Liver (tissue), 8 donors: ENCODE measurements at regions not wholly inside any gene's neighbourhood (a gene's known extent, or its start where the extent isn't known, plus 50 kb on each side); places are given as distances from the start of the nearest gene placed in this dataset.

Source experiments
- DNase-seq: peaks from one replicate; pipeline ENCODE4 v3.0.0-alpha.2; 2017; ENCODE audit warnings: low spot score
- H3K27ac ChIP-seq, 2 donors: one replicate each; pipeline ENCODE4 v1.7.0; 2013; ENCODE audit warnings: inconsistent platforms in 2 of 2, low read length in 2 of 2, control low read depth in 1 of 2, low read depth in 1 of 2, mild to moderate bottlenecking in 1 of 2
- H3K27me3 ChIP-seq, 4 donors: one replicate each; pipeline versions ENCODE4 v1.6.1 to v1.7.0; 2013; ENCODE audit warnings: low read length in 3 of 4, inconsistent platforms in 1 of 4, mild to moderate bottlenecking in 1 of 4, moderate library complexity in 1 of 4; ENCODE audit not compliant: control insufficient read depth in 4 of 4, insufficient read depth in 4 of 4
- H3K36me3 ChIP-seq, 4 donors: one replicate each; pipeline versions ENCODE4 v1.6.1 to v1.7.0; 2013; ENCODE audit warnings: low read length in 3 of 4, mild to moderate bottlenecking in 3 of 4, low read depth in 1 of 4, moderate library complexity in 1 of 4; ENCODE audit not compliant: control insufficient read depth in 4 of 4, insufficient read depth in 3 of 4
- H3K4me1 ChIP-seq, 4 donors: one replicate each; pipeline versions ENCODE4 v1.6.1 to v1.7.0; 2013; ENCODE audit warnings: low read length in 3 of 4, mild to moderate bottlenecking in 3 of 4, moderate library complexity in 1 of 4; ENCODE audit not compliant: control insufficient read depth in 4 of 4, insufficient read depth in 4 of 4
- H3K4me3 ChIP-seq, 3 donors: one replicate each; pipeline versions ENCODE4 v1.6.1 to v1.7.0; 2013; ENCODE audit warnings: low read length in 3 of 3, control low read depth in 1 of 3, low read depth in 1 of 3, mild to moderate bottlenecking in 1 of 3
- H3K9ac ChIP-seq, 2 donors: one replicate each; pipeline ENCODE4 v1.7.0; 2013; ENCODE audit warnings: low read length in 2 of 2, mild to moderate bottlenecking in 2 of 2, moderate library complexity in 2 of 2, control low read depth in 1 of 2, low read depth in 1 of 2
- H3K9me3 ChIP-seq, 4 donors: one replicate each; pipeline versions ENCODE4 v1.6.1 to v1.7.0; 2013; ENCODE audit warnings: low read length in 3 of 4; ENCODE audit not compliant: control insufficient read depth in 4 of 4
- FOXA1 ChIP-seq: IDR thresholded peaks from 2 replicates; pipeline ENCODE4 v1.6.1; 2016; ENCODE audit warnings: antibody characterized with exemption
- FOXA2 ChIP-seq: IDR thresholded peaks from 2 replicates; pipeline ENCODE4 v1.6.1; 2016; ENCODE audit warnings: antibody characterized with exemption
- GABPA ChIP-seq, 2 donors: IDR thresholded peaks in 1 of 2; conservative IDR thresholded peaks in 1 of 2; 2 replicates each; pipeline ENCODE4 v1.6.1; 2016; ENCODE audit warnings: antibody characterized with exemption in 2 of 2, mild to moderate bottlenecking in 1 of 2, moderate library complexity in 1 of 2
- HNF4A ChIP-seq, 2 donors: conservative IDR thresholded peaks; 2 replicates each; pipeline ENCODE4 v1.6.1; 2016; ENCODE audit warnings: antibody characterized with exemption in 2 of 2, mild to moderate bottlenecking in 2 of 2
- HNF4G ChIP-seq: IDR thresholded peaks from 2 replicates; pipeline ENCODE4 v1.6.1; 2016; ENCODE audit warnings: antibody characterized with exemption
- JUND ChIP-seq, 2 donors: IDR thresholded peaks; 2 replicates each; pipeline ENCODE4 v1.6.1; 2016; ENCODE audit warnings: antibody characterized with exemption in 2 of 2
- NR2F2 ChIP-seq: IDR thresholded peaks from 2 replicates; pipeline ENCODE4 v1.6.1; 2016; ENCODE audit warnings: antibody characterized with exemption
- RAD21 ChIP-seq, 2 donors: IDR thresholded peaks; 2 replicates each; pipeline ENCODE4 v1.6.1; 2016; ENCODE audit warnings: antibody characterized with exemption in 2 of 2, mild to moderate bottlenecking in 2 of 2
- RXRA ChIP-seq, 2 donors: IDR thresholded peaks; 2 replicates each; pipeline ENCODE4 v1.6.1; 2017 to 2018; ENCODE audit warnings: antibody characterized with exemption in 2 of 2, mild to moderate bottlenecking in 1 of 2
- YY1 ChIP-seq: IDR thresholded peaks from 2 replicates; pipeline ENCODE4 v1.6.1; 2016; ENCODE audit warnings: antibody characterized with exemption, mild to moderate bottlenecking
- WGBS: extraction: QIAGEN DNeasy Blood & Tissue Kit; methylation state at CpG from one replicate; pipeline ENCODE4 v1.1.7; 2013; 5-methylcytosine and 5-hydroxymethylcytosine counted together
- TF ChIP-seq, protein P1 (sequence below): IDR thresholded peaks from 2 replicates; pipeline ENCODE4 v1.6.1; 2016; ENCODE audit warnings: antibody characterized with exemption
- TF ChIP-seq, protein P2 (sequence below): fragments of 150-350 bp; IDR thresholded peaks from 2 replicates; pipeline ENCODE4 v1.5.1; 2017; ENCODE audit warnings: improper control_type of control experiment, low read depth, low read length; ENCODE audit not compliant: missing input control
- TF ChIP-seq, protein P3 (sequence below): IDR thresholded peaks from 2 replicates; pipeline ENCODE4 v1.6.1; 2016; ENCODE audit warnings: antibody characterized with exemption, mild to moderate bottlenecking
- TF ChIP-seq, protein P4 (sequence below): IDR thresholded peaks from 2 replicates; pipeline ENCODE4 v1.6.1; 2016; ENCODE audit warnings: antibody characterized with exemption
- donor health status: healthy.
- donor health status: healthy.
- donor health status: healthy.
- donor health status: healthy.
- donor health status: healthy.

DNA sequence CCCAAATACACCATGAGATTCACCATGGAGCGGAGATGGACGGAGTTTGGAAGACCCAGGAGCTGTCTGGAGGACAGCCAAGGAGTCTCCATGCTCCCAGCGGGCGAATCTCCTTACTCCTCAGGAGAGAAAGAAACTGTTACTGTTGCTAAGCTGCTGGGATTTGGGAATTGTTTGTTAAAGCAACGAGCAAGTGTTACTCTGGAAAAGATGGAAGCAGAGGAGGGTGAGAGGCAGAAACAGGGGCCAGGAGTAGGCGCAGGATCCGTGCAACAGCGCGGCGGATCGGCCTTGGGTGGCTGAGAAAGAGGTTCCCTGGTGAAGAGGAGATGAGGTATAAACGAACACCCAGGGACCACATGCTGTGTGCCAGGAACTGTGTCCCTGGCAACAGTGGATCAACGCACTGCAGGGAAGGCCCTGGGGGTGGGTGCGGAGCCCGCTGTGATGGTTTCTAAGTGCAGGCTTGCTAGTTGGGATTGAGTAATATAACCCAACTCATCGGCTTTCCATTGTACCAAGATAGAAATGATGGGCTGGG, 1436.4 kb downstream of the BRD1 start:
- TF ChIP-seq, protein P1, sequence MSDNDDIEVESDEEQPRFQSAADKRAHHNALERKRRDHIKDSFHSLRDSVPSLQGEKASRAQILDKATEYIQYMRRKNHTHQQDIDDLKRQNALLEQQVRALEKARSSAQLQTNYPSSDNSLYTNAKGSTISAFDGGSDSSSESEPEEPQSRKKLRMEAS = no peak
- TF ChIP-seq, protein P2, sequence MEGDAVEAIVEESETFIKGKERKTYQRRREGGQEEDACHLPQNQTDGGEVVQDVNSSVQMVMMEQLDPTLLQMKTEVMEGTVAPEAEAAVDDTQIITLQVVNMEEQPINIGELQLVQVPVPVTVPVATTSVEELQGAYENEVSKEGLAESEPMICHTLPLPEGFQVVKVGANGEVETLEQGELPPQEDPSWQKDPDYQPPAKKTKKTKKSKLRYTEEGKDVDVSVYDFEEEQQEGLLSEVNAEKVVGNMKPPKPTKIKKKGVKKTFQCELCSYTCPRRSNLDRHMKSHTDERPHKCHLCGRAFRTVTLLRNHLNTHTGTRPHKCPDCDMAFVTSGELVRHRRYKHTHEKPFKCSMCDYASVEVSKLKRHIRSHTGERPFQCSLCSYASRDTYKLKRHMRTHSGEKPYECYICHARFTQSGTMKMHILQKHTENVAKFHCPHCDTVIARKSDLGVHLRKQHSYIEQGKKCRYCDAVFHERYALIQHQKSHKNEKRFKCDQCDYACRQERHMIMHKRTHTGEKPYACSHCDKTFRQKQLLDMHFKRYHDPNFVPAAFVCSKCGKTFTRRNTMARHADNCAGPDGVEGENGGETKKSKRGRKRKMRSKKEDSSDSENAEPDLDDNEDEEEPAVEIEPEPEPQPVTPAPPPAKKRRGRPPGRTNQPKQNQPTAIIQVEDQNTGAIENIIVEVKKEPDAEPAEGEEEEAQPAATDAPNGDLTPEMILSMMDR = no peak
- TF ChIP-seq JUND (IDR thresholded peaks at IDR 0.05) (no peak), GABPA (IDR thresholded peaks at IDR 0.05 in 1 of 2, conservative IDR thresholded peaks at IDR 0.05 in 1 of 2) (no peak), RXRA (IDR thresholded peaks at IDR 0.05) (no peak), FOXA1 (no peak), HNF4A (conservative IDR thresholded peaks at IDR 0.05) (no peak), RAD21 (IDR thresholded peaks at IDR 0.05) (no peak), NR2F2 (no peak)
- TF ChIP-seq, protein P3, sequence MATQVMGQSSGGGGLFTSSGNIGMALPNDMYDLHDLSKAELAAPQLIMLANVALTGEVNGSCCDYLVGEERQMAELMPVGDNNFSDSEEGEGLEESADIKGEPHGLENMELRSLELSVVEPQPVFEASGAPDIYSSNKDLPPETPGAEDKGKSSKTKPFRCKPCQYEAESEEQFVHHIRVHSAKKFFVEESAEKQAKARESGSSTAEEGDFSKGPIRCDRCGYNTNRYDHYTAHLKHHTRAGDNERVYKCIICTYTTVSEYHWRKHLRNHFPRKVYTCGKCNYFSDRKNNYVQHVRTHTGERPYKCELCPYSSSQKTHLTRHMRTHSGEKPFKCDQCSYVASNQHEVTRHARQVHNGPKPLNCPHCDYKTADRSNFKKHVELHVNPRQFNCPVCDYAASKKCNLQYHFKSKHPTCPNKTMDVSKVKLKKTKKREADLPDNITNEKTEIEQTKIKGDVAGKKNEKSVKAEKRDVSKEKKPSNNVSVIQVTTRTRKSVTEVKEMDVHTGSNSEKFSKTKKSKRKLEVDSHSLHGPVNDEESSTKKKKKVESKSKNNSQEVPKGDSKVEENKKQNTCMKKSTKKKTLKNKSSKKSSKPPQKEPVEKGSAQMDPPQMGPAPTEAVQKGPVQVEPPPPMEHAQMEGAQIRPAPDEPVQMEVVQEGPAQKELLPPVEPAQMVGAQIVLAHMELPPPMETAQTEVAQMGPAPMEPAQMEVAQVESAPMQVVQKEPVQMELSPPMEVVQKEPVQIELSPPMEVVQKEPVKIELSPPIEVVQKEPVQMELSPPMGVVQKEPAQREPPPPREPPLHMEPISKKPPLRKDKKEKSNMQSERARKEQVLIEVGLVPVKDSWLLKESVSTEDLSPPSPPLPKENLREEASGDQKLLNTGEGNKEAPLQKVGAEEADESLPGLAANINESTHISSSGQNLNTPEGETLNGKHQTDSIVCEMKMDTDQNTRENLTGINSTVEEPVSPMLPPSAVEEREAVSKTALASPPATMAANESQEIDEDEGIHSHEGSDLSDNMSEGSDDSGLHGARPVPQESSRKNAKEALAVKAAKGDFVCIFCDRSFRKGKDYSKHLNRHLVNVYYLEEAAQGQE = no peak
- TF ChIP-seq, protein P4, sequence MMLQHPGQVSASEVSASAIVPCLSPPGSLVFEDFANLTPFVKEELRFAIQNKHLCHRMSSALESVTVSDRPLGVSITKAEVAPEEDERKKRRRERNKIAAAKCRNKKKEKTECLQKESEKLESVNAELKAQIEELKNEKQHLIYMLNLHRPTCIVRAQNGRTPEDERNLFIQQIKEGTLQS = no peak
- Histone ChIP-seq H3K36me3 (no peaks in the 10 kb centered on the region), H3K4me3 (no peak overlapping the region), H3K27ac (no peak overlapping the region), H3K9ac (no peak overlapping the region), H3K4me1 (no peaks in the 10 kb centered on the region), H3K9me3 (no peaks in the 10 kb centered on the region), H3K27me3 (no peaks in the 10 kb centered on the region)
- DNase-seq = no peak
- 70% methylated on average over 16 of the region's 16 CpGs for WGBS

DNA sequence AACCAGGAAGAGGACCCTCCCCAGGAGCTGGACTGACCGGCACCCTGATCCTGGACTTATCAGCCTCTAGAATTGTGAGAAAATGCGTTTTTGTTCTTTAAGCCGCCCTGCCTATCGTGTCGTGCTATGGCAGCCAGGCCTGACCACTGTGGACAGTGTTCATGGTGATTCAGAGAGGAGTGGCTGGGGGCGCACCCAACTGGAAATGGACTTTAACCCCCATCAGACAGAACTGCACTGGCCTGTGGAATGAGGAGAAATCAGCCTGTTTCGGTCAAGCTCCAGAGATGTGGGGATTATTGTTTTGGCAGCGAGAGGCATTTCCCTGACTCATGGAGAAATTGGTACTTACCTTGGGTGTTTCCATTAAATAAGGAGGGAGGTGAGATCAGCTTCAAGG, 1437.8 kb downstream of the BRD1 start:
- TF ChIP-seq NR2F2 (no peak), RXRA (IDR thresholded peaks at IDR 0.05) (no peak), HNF4G (no peak), JUND (IDR thresholded peaks at IDR 0.05) (no peak), YY1 (no peak), FOXA2 (no peak)
- TF ChIP-seq, protein P1 = no peak
- TF ChIP-seq, protein P4 = no peak
- TF ChIP-seq, protein P3 = no peak
- no peaks in the 10 kb centered on the region for H3K4me1 ChIP-seq
- H3K9ac ChIP-seq = no peak overlapping the region
- DNase-seq = no peak
- H3K4me3 ChIP-seq = no peak overlapping the region
- H3K27me3 ChIP-seq = no peaks in the 10 kb centered on the region
- WGBS = 78% methylated on average over 8 of the region's 8 CpGs
- no peak overlapping the region for H3K27ac ChIP-seq
- no peaks in the 10 kb centered on the region for H3K36me3 ChIP-seq
- H3K9me3 ChIP-seq = peaks cover 0 to 5% (median 0%) of the 10 kb centered on the region in 4 donors
